K562 (cell line): ENCODE measurements at regions not wholly inside any gene's neighbourhood (a gene's known extent, or its start where the extent isn't known, plus 50 kb on each side); places are given as distances from the start of the nearest gene placed in this dataset.

Experiments
- EZH2 ChIP-seq: IDR thresholded peaks from 2 replicates; pipeline ENCODE4 v1.6.1; 2012; ENCODE audit warnings: low read depth, mild to moderate bottlenecking, inconsistent platforms, low read length, borderline replicate concordance
- POLR2AphosphoS2 ChIP-seq: IDR thresholded peaks from 2 replicates; pipeline ENCODE4 v1.6.1; 2012; ENCODE audit warnings: low read length, improper control_type of control experiment
- POLR2AphosphoS5 ChIP-seq: IDR thresholded peaks from 2 replicates; pipeline ENCODE4 v1.6.1; 2011; ENCODE audit warnings: mild to moderate bottlenecking, low read depth, low read length, moderate library complexity; ENCODE audit not compliant: control insufficient read depth, insufficient read depth
- ZBTB49 ChIP-seq: sonication (generic); formaldehyde crosslinking; IDR thresholded peaks from 2 replicates; pipeline ENCODE4 v1.8.0; 2022; ENCODE audit warnings: missing genetic modification reagents, mild to moderate bottlenecking, borderline replicate concordance

- no peak for TF ChIP-seq POLR2AphosphoS5
- TF ChIP-seq ZBTB49 (CRISPR knock-in tag): no peak
- TF ChIP-seq POLR2AphosphoS2: no peak
- no peak for TF ChIP-seq EZH2
Observed at GRCh38 chr16:5850632-5851392, 753.2 kb upstream of the EEF2KMT start.
